PC-3 (cell line): ENCODE measurements at regions not wholly inside any gene's neighbourhood (a gene's known extent, or its start where the extent isn't known, plus 50 kb on each side); places are given as distances from the start of the nearest gene placed in this dataset.

Source experiments
- ATAC-seq: fragments of 200-7000 bp; cut with Tn5 transposase; 2 replicates; pipeline ENCODE4 v1.9.1; 2020; ENCODE audit warnings: mild to moderate bottlenecking, moderate library complexity
- BruUV-seq: library from RNA; stranded (reverse); fragments of 400-500 nt; replicated peaks from 2 replicates; lab custom pipeline; 2021; lab: Mats Ljungman, UMichigan
- CTCF ChIA-PET: fragments of 300-600 bp; sonication (Branson Sonifier 250); formaldehyde crosslinking; loops from one replicate; lab custom pipeline; 2022; ENCODE audit warnings: antibody characterized with exemption; lab: Charles Lee
- POLR2A ChIA-PET: fragments of 300-600 bp; sonication (Branson Sonifier 250); formaldehyde crosslinking; loops from one replicate; lab custom pipeline; 2022; ENCODE audit warnings: antibody characterized with exemption; ENCODE audit not compliant: unreplicated experiment; lab: Charles Lee
- DNase-seq: peaks from one replicate; pipeline ENCODE4 v3.0.0-alpha.2; 2015
- H2AFZ ChIP-seq: fragments of 300-600 bp; sonication (generic); 2 replicates; pipeline ENCODE4 v1.6.0; 2016; ENCODE audit warnings: antibody characterized with exemption, low read length
- H3F3A ChIP-seq: fragments of 300-600 bp; sonication (generic); one replicate; pipeline ENCODE4 v1.6.0; 2017; ENCODE audit warnings: antibody characterized with exemption, low read length, control low read depth, mild to moderate bottlenecking; ENCODE audit not compliant: unreplicated experiment
- H3K27ac ChIP-seq: fragments of 300-600 bp; sonication (generic); 2 replicates; pipeline ENCODE4 v1.5.1; 2016; ENCODE audit warnings: mild to moderate bottlenecking, low read length
- H3K27me3 ChIP-seq: fragments of 300-600 bp; sonication (generic); 2 replicates; pipeline ENCODE4 v1.6.1; 2016; ENCODE audit warnings: low read length, mixed read lengths
- H3K36me3 ChIP-seq: fragments of 300-600 bp; sonication (generic); 2 replicates; pipeline ENCODE4 v1.6.1; 2016; ENCODE audit warnings: low read depth, mixed run types, low read length, mixed read lengths
- H3K4me1 ChIP-seq: fragments of 300-600 bp; sonication (generic); 2 replicates; pipeline ENCODE4 v1.5.1; 2016; ENCODE audit warnings: low read length; ENCODE audit not compliant: insufficient read depth
- H3K4me2 ChIP-seq: fragments of 300-600 bp; sonication (generic); 2 replicates; pipeline ENCODE4 v1.6.0; 2016; ENCODE audit warnings: low read length
- H3K4me3 ChIP-seq: fragments of 300-600 bp; sonication (generic); 2 replicates; pipeline ENCODE4 v1.5.1; 2016; ENCODE audit warnings: mild to moderate bottlenecking, low read length, mixed read lengths
- H3K79me2 ChIP-seq: fragments of 300-600 bp; sonication (generic); 2 replicates; pipeline ENCODE4 v1.6.1; 2017; ENCODE audit warnings: low read length, mixed read lengths
- H3K9ac ChIP-seq: fragments of 300-600 bp; sonication (generic); 2 replicates; pipeline ENCODE4 v1.6.0; 2016; ENCODE audit warnings: mild to moderate bottlenecking, low read length
- H3K9me2 ChIP-seq: fragments of 300-600 bp; sonication (generic); replicated peaks from 2 replicates; pipeline ENCODE4 v1.6.1; 2016; ENCODE audit warnings: mixed run types, low read length, mixed read lengths
- H3K9me3 ChIP-seq: fragments of 300-600 bp; sonication (generic); 2 replicates; pipeline ENCODE4 v1.6.1; 2016; ENCODE audit warnings: low read length, mixed read lengths
- H4K20me1 ChIP-seq: fragments of 300-600 bp; sonication (generic); 2 replicates; pipeline ENCODE4 v1.6.1; 2016; ENCODE audit warnings: low read length, mixed read lengths
- CTCF ChIP-seq: fragments of 300-600 bp; sonication (generic); conservative IDR thresholded peaks from 2 replicates; pipeline ENCODE4 v1.5.1; 2017; ENCODE audit warnings: antibody characterized with exemption, low read depth, mild to moderate bottlenecking, low read length
- EZH2 ChIP-seq: fragments of 300-600 bp; sonication (generic); IDR thresholded peaks from one replicate; pipeline ENCODE4 v1.6.1; 2017; ENCODE audit warnings: antibody characterized with exemption, mild to moderate bottlenecking, low read length; ENCODE audit not compliant: unreplicated experiment
- EZH2phosphoT487 ChIP-seq: fragments of 300-600 bp; sonication (generic); IDR thresholded peaks from 2 replicates; pipeline ENCODE4 v1.6.1; 2018; ENCODE audit warnings: mild to moderate bottlenecking, antibody characterized with exemption, low read length, borderline replicate concordance
- intact Hi-C: fragments of 100-400 bp; cut with micrococcal nuclease; formaldehyde crosslinking; loops from 2 replicates; pipeline ENCODE4 v1.9.0; 2023

- TF ChIP-seq EZH2phosphoT487, result no peak
- no peak for TF ChIP-seq CTCF
- no peak for TF ChIP-seq EZH2
- no peak overlapping the region for H3K4me2 ChIP-seq
- POLR2A ChIA-PET, result no interaction called here
- H4K20me1 ChIP-seq, result no peaks in the 10 kb centered on the region
- no peak overlapping the region for H3K9ac ChIP-seq
- H3K4me1 ChIP-seq, result no peaks in the 10 kb centered on the region
- H3K9me3 ChIP-seq, result no peaks in the 10 kb centered on the region
- H3K27me3 ChIP-seq, result peaks cover 81% of the 10 kb centered on the region
- H3F3A ChIP-seq, result no peaks in the 10 kb centered on the region
- no peak for ATAC-seq
- no peak for DNase-seq
- no peak overlapping the region for H3K4me3 ChIP-seq
- intact Hi-C loops, result no loop called here
- CTCF ChIA-PET, result no interaction called here
- H3K36me3 ChIP-seq, result no peaks in the 10 kb centered on the region
- no peaks in the 10 kb centered on the region for H3K79me2 ChIP-seq
- no peaks in the 10 kb centered on the region for H3K9me2 ChIP-seq
- no TSS peak for BruUV-seq
- H3K27ac ChIP-seq, result no peak overlapping the region
- no peak overlapping the region for H2AFZ ChIP-seq
Observed at GRCh38 chr6:8207191-8207868, 105.0 kb upstream of the EEF1E1 start.

DNA sequence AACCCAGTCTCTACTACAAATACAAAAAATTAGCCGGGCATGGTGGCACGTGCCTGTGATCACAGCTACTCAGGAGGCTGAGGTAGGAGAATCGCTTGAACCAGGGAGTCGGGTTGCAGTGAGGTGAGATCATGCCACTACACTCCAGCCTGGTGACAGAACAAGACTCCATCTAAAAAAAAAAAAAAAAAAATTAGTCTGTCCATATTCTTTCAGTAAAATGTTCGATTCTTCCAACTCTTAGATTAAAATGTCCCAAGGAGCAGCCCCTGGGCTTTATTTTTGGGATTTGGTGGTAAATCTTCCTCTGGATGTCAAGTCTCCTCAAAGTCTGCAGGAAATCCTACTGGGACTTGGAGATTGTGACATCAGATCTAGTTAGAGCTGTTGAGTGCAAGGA lies 101.0 kb upstream of the EEF1E1 start:
- POLR2A ChIA-PET, result no interaction called here
- Histone ChIP-seq H3K36me3 (no peaks in the 10 kb centered on the region), H3K4me1 (no peaks in the 10 kb centered on the region), H3F3A (no peaks in the 10 kb centered on the region), H3K9ac (no peak overlapping the region), H3K9me2 (no peaks in the 10 kb centered on the region), H4K20me1 (no peaks in the 10 kb centered on the region), H3K9me3 (0 out of 2 replicates have a peak, but pooled peaks cover 4% of the 10 kb centered on the region), H3K4me2 (no peak overlapping the region), H3K27ac (no peak overlapping the region), H3K79me2 (no peaks in the 10 kb centered on the region), H3K4me3 (no peak overlapping the region), H3K27me3 (peaks cover 69% of the 10 kb centered on the region), H2AFZ (no peak overlapping the region)
- CTCF ChIA-PET, result no interaction called here
- intact Hi-C loops, result no loop called here
- DNase-seq (no peak), ATAC-seq (no peak)
- TF ChIP-seq EZH2phosphoT487, result no peak
- no peak for TF ChIP-seq EZH2
- no peak for TF ChIP-seq CTCF
- no TSS peak for BruUV-seq

- Histone ChIP-seq H3F3A (no peaks in the 10 kb centered on the region), H3K9me2 (no peaks in the 10 kb centered on the region), H3K4me2 (no peak overlapping the region), H3K36me3 (no peaks in the 10 kb centered on the region), H3K27ac (no peak overlapping the region), H3K27me3 (peaks cover 53% of the 10 kb centered on the region), H3K9me3 (0 out of 2 replicates have a peak, but pooled peaks cover 4% of the 10 kb centered on the region), H3K79me2 (no peaks in the 10 kb centered on the region), H3K4me1 (no peaks in the 10 kb centered on the region), H3K4me3 (no peak overlapping the region), H4K20me1 (no peaks in the 10 kb centered on the region), H3K9ac (no peak overlapping the region), H2AFZ (no peak overlapping the region)
- POLR2A ChIA-PET, result no interaction called here
- BruUV-seq, result no TSS peak
- intact Hi-C loops, result no loop called here
- ATAC-seq, result no peak
- TF ChIP-seq EZH2phosphoT487 (no peak), CTCF (no peak), EZH2 (no peak)
- DNase-seq, result no peak
- CTCF ChIA-PET, result no interaction called here
Observed at GRCh38 chr6:8201679-8202078, 99.3 kb upstream of the EEF1E1 start.
